ENCODE measurements at regions not wholly inside any gene's neighbourhood (a gene's known extent, or its start where the extent isn't known, plus 50 kb on each side); places are given as distances from the start of the nearest gene placed in this dataset.

- TF ChIP-seq, protein P1, sequence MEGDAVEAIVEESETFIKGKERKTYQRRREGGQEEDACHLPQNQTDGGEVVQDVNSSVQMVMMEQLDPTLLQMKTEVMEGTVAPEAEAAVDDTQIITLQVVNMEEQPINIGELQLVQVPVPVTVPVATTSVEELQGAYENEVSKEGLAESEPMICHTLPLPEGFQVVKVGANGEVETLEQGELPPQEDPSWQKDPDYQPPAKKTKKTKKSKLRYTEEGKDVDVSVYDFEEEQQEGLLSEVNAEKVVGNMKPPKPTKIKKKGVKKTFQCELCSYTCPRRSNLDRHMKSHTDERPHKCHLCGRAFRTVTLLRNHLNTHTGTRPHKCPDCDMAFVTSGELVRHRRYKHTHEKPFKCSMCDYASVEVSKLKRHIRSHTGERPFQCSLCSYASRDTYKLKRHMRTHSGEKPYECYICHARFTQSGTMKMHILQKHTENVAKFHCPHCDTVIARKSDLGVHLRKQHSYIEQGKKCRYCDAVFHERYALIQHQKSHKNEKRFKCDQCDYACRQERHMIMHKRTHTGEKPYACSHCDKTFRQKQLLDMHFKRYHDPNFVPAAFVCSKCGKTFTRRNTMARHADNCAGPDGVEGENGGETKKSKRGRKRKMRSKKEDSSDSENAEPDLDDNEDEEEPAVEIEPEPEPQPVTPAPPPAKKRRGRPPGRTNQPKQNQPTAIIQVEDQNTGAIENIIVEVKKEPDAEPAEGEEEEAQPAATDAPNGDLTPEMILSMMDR (IDR thresholded peaks at IDR 0.05), result no peak
- TF ChIP-seq POLR2A (IDR thresholded peaks at IDR 0.05), result no peak
Observed at GRCh38 chr20:48040491-48040890, 255.2 kb upstream of the SULF2 start.
